OCI-LY1 (cell line): ENCODE measurements at regions not wholly inside any gene's neighbourhood (a gene's known extent, or its start where the extent isn't known, plus 50 kb on each side); places are given as distances from the start of the nearest gene placed in this dataset.

ENCODE experiments used
- H2AFZ ChIP-seq: fragments of 200-600 bp; sonication (generic), shearing (Covaris generic); 2 replicates; pipeline ENCODE4 v1.6.0; 2014; ENCODE audit warnings: antibody characterized with exemption, mild to moderate bottlenecking, low read length
- H3F3A ChIP-seq: fragments of 200-600 bp; sonication (generic), shearing (Covaris generic); 2 replicates; pipeline ENCODE4 v1.6.0; 2014; ENCODE audit warnings: mild to moderate bottlenecking, antibody characterized with exemption, low read length, moderate library complexity; ENCODE audit not compliant: insufficient read depth
- H3K27ac ChIP-seq: fragments of 200-600 bp; sonication (generic); 2 replicates; pipeline ENCODE4 v1.5.1; 2014; ENCODE audit warnings: low read length, mixed run types, mild to moderate bottlenecking, low read depth; ENCODE audit not compliant: poor library complexity, severe bottlenecking
- H3K27me3 ChIP-seq: fragments of 200-600 bp; sonication (generic); 2 replicates; pipeline ENCODE4 v1.6.0; 2014; ENCODE audit warnings: antibody characterized with exemption, mild to moderate bottlenecking, low read length, moderate library complexity; ENCODE audit not compliant: insufficient read depth
- H3K36me3 ChIP-seq: fragments of 200-600 bp; sonication (generic); 2 replicates; pipeline ENCODE4 v1.6.1; 2014; ENCODE audit warnings: mild to moderate bottlenecking, antibody characterized with exemption, low read length, moderate library complexity, mixed read lengths; ENCODE audit not compliant: insufficient read depth
- H3K4me1 ChIP-seq: fragments of 200-600 bp; sonication (generic); 2 replicates; pipeline ENCODE4 v1.5.1; 2014; ENCODE audit warnings: mild to moderate bottlenecking, low read length, moderate library complexity; ENCODE audit not compliant: insufficient read depth, severe bottlenecking
- H3K4me2 ChIP-seq: fragments of 200-600 bp; sonication (generic), shearing (Covaris generic); 2 replicates; pipeline ENCODE4 v1.6.1; 2014; ENCODE audit warnings: low read length
- H3K4me3 ChIP-seq: fragments of 200-600 bp; sonication (generic); 2 replicates; pipeline ENCODE4 v1.5.1; 2014; ENCODE audit warnings: low read length, low read depth, mild to moderate bottlenecking, mixed read lengths; ENCODE audit not compliant: poor library complexity, severe bottlenecking
- H3K79me2 ChIP-seq: fragments of 200-600 bp; shearing (Covaris generic); 2 replicates; pipeline ENCODE4 v1.6.1; 2016; ENCODE audit warnings: mixed run types, low read length, mixed read lengths; ENCODE audit not compliant: insufficient read depth
- H3K9ac ChIP-seq: fragments of 200-600 bp; sonication (generic), shearing (Covaris generic); 2 replicates; pipeline ENCODE4 v1.6.1; 2014; ENCODE audit warnings: mild to moderate bottlenecking, low read length, mixed read lengths
- H3K9me2 ChIP-seq: fragments of 200-600 bp; sonication (generic), shearing (Covaris generic); 2 replicates; pipeline ENCODE4 v1.6.1; 2014; ENCODE audit warnings: low read depth, mild to moderate bottlenecking, low read length, mixed read lengths
- H3K9me3 ChIP-seq: fragments of 200-600 bp; shearing (Covaris generic); 2 replicates; pipeline ENCODE4 v1.6.1; 2014; ENCODE audit warnings: low read length, mixed read lengths
- H4K20me1 ChIP-seq: fragments of 200-600 bp; sonication (generic), shearing (Covaris generic); 2 replicates; pipeline ENCODE4 v1.6.0; 2016; ENCODE audit warnings: mild to moderate bottlenecking, low read length; ENCODE audit not compliant: insufficient read depth
- EZH2 ChIP-seq: fragments of 200-600 bp; sonication (generic), shearing (Covaris generic); IDR thresholded peaks from 2 replicates; pipeline ENCODE4 v1.8.0; 2017; ENCODE audit warnings: borderline replicate concordance, mixed run types, mild to moderate bottlenecking, antibody characterized with exemption, low read length, moderate library complexity, mixed read lengths
- TF ChIP-seq, protein P1 (sequence below): fragments of 200-600 bp; sonication (generic), shearing (Covaris generic); IDR thresholded peaks from 2 replicates; pipeline ENCODE4 v1.5.1; 2017; ENCODE audit warnings: mild to moderate bottlenecking, antibody characterized with exemption, low read length, moderate library complexity, mixed read lengths

DNA sequence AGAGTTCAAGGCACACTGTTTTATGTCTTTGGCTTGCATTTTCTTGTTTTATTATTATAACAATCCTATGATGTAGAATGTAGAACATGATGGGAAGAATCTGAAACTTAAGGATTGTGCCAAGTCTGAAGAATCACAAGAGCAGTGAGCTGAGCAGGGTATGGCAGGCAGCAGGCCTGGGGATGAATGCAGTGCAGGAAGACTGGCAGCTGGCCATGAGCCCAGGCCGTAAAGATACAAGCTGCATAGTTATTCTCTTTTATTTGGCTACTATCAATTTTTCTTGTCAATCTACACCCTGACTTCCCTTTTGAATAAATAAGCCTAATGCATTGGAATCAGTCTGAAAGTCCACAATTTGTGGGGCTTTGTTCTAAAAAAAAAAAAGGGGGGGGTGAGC lies 89.6 kb upstream of the ARPP21 start:
- Histone ChIP-seq H3K79me2 (no peaks in the 10 kb centered on the region), H3K36me3 (no peaks in the 10 kb centered on the region), H3K27ac (no peak overlapping the region), H3K9me2 (no peaks in the 10 kb centered on the region), H3K4me3 (no peak overlapping the region), H3K4me1 (peaks cover 14% of the 10 kb centered on the region), H3K9me3 (no peaks in the 10 kb centered on the region), H3K9ac (no peak overlapping the region), H2AFZ (peak overlapping the region; percentile 13; the same call in 1 of the 2 replicates), H3F3A (no peaks in the 10 kb centered on the region), H4K20me1 (no peaks in the 10 kb centered on the region), H3K4me2 (no peak overlapping the region), H3K27me3 (no peaks in the 10 kb centered on the region)
- TF ChIP-seq, protein P1, sequence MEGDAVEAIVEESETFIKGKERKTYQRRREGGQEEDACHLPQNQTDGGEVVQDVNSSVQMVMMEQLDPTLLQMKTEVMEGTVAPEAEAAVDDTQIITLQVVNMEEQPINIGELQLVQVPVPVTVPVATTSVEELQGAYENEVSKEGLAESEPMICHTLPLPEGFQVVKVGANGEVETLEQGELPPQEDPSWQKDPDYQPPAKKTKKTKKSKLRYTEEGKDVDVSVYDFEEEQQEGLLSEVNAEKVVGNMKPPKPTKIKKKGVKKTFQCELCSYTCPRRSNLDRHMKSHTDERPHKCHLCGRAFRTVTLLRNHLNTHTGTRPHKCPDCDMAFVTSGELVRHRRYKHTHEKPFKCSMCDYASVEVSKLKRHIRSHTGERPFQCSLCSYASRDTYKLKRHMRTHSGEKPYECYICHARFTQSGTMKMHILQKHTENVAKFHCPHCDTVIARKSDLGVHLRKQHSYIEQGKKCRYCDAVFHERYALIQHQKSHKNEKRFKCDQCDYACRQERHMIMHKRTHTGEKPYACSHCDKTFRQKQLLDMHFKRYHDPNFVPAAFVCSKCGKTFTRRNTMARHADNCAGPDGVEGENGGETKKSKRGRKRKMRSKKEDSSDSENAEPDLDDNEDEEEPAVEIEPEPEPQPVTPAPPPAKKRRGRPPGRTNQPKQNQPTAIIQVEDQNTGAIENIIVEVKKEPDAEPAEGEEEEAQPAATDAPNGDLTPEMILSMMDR, result no peak
- no peak for TF ChIP-seq EZH2

- Histone ChIP-seq H3K9me3 (no peaks in the 10 kb centered on the region; the same call in 1 of the 2 replicates), H3K36me3 (no peaks in the 10 kb centered on the region), H4K20me1 (no peaks in the 10 kb centered on the region), H3K27ac (no peak overlapping the region), H2AFZ (no peak overlapping the region), H3K27me3 (no peaks in the 10 kb centered on the region), H3F3A (no peaks in the 10 kb centered on the region), H3K4me2 (no peak overlapping the region), H3K4me1 (peaks cover 6% of the 10 kb centered on the region), H3K4me3 (no peak overlapping the region), H3K79me2 (no peaks in the 10 kb centered on the region), H3K9me2 (no peaks in the 10 kb centered on the region), H3K9ac (no peak overlapping the region)
- TF ChIP-seq EZH2, result no peak
Observed at GRCh38 chr3:35562141-35562540, 77.2 kb upstream of the ARPP21 start.

DNA sequence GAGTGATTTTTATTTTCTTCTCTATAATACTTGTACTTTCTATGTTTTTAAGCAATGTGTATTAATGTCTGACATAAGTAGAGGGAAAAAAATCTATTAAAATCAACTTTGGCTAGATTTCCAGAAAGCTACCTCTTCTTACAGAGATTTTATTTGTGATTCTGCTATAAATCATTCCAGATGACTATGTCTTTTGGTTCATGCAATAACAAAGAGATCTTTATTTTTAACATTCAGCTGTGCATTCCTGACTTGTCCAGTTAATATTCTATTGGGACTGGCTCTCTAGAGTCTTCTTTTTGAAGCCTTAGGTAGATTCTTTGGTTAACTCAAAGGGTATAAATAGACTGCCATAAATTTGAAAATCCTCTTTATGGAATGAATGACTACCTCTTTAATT lies 74.3 kb upstream of the ARPP21 start:
- Histone ChIP-seq H3K79me2 (no peaks in the 10 kb centered on the region), H4K20me1 (no peaks in the 10 kb centered on the region), H2AFZ (no peak overlapping the region), H3K27ac (no peak overlapping the region), H3K4me1 (peaks cover 6% of the 10 kb centered on the region), H3K4me2 (no peak overlapping the region), H3K36me3 (no peaks in the 10 kb centered on the region), H3K27me3 (no peaks in the 10 kb centered on the region), H3K4me3 (no peak overlapping the region), H3K9ac (no peak overlapping the region), H3F3A (no peaks in the 10 kb centered on the region), H3K9me2 (no peaks in the 10 kb centered on the region), H3K9me3 (no peaks in the 10 kb centered on the region)
- TF ChIP-seq, protein P1, result no peak
- TF ChIP-seq EZH2, result no peak
